SK-N-SH (cell line): ENCODE measurements at regions not wholly inside any gene's neighbourhood (a gene's known extent, or its start where the extent isn't known, plus 50 kb on each side); places are given as distances from the start of the nearest gene placed in this dataset.

Experiments
- CHD2 ChIP-seq: fragments of 150-350 bp; IDR thresholded peaks from 2 replicates; pipeline ENCODE4 v1.6.1; 2018; ENCODE audit warnings: low read length; ENCODE audit not compliant: partially characterized antibody
- EP300 ChIP-seq, 2 experiments: IDR thresholded peaks; 2 replicates each; pipeline versions ENCODE4 v1.4.0 to v1.6.1; 2012; ENCODE audit warnings: borderline replicate concordance in 1 of 2, low read depth in 1 of 2, low read length in 1 of 2
- EZH2phosphoT487 ChIP-seq: fragments of 200-600 bp; sonication (generic); IDR thresholded peaks from 2 replicates; pipeline ENCODE4 v1.6.1; 2017; ENCODE audit warnings: low read depth, mixed run types, mild to moderate bottlenecking, antibody characterized with exemption, moderate library complexity, borderline replicate concordance
- FOSL2 ChIP-seq: IDR thresholded peaks from 2 replicates; pipeline ENCODE4 v1.4.0; 2012; ENCODE audit warnings: low read depth, mild to moderate bottlenecking, moderate library complexity, borderline replicate concordance
- GABPA ChIP-seq: IDR thresholded peaks from 2 replicates; pipeline ENCODE4 v1.4.0; 2012; ENCODE audit warnings: low read depth, mild to moderate bottlenecking
- JUND ChIP-seq: IDR thresholded peaks from 2 replicates; pipeline ENCODE4 v1.4.0; 2012
- POLR2AphosphoS5 ChIP-seq: IDR thresholded peaks from 2 replicates; pipeline ENCODE4 v1.6.1; 2012; ENCODE audit warnings: low read depth, low read length
- RCOR1 ChIP-seq: fragments of 150-350 bp; IDR thresholded peaks from 2 replicates; pipeline ENCODE4 v1.6.1; 2017; ENCODE audit warnings: antibody characterized with exemption, low read length
- SIN3A ChIP-seq: IDR thresholded peaks from 2 replicates; pipeline ENCODE4 v1.6.1; 2012; ENCODE audit warnings: low read depth, mild to moderate bottlenecking, low read length, moderate library complexity, borderline replicate concordance
- SMC3 ChIP-seq: IDR thresholded peaks from 2 replicates; pipeline ENCODE4 v1.6.1; 2012; ENCODE audit warnings: low read depth, low read length, improper control_type of control experiment
- TAF1 ChIP-seq: IDR thresholded peaks from 2 replicates; pipeline ENCODE4 v1.6.1; 2012; ENCODE audit warnings: low read depth, mild to moderate bottlenecking, low read length, moderate library complexity, borderline replicate concordance
- YY1 ChIP-seq: IDR thresholded peaks from 2 replicates; pipeline ENCODE4 v1.4.0; 2012; ENCODE audit warnings: low read depth, mild to moderate bottlenecking
- TF ChIP-seq, protein P1 (sequence below): fragments of 200-600 bp; sonication (generic); IDR thresholded peaks from 2 replicates; pipeline ENCODE4 v1.6.1; 2017; ENCODE audit warnings: antibody characterized with exemption, mild to moderate bottlenecking, moderate library complexity
- TF ChIP-seq, protein P2 (sequence below): fragments of 150-350 bp; IDR thresholded peaks from 2 replicates; pipeline ENCODE4 v1.6.1; 2017; ENCODE audit warnings: antibody characterized with exemption, low read length, low read depth, borderline replicate concordance

DNA sequence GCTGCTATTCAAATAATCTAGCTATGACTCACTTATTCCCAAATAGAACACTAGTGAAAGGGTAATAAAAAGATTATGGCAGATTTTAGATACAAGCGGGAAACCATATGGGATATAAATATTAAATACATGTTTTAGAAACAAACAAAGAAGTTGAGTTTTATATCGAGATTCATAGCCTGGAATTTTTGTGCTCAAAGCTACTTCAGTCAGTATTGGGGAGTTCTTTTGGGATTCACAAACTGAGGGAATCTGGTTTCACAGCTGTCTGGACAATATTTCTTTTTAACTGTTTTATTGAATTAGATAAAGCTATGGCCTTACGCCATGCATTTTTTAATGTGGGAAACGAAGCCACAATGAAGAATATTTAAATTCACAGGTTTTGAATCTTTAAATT, 257.1 kb upstream of the PCDH20 start:
- TF ChIP-seq TAF1 = no peak
- no peak for TF ChIP-seq GABPA
- no peak for TF ChIP-seq EZH2phosphoT487
- TF ChIP-seq, protein P1, sequence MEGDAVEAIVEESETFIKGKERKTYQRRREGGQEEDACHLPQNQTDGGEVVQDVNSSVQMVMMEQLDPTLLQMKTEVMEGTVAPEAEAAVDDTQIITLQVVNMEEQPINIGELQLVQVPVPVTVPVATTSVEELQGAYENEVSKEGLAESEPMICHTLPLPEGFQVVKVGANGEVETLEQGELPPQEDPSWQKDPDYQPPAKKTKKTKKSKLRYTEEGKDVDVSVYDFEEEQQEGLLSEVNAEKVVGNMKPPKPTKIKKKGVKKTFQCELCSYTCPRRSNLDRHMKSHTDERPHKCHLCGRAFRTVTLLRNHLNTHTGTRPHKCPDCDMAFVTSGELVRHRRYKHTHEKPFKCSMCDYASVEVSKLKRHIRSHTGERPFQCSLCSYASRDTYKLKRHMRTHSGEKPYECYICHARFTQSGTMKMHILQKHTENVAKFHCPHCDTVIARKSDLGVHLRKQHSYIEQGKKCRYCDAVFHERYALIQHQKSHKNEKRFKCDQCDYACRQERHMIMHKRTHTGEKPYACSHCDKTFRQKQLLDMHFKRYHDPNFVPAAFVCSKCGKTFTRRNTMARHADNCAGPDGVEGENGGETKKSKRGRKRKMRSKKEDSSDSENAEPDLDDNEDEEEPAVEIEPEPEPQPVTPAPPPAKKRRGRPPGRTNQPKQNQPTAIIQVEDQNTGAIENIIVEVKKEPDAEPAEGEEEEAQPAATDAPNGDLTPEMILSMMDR = no peak
- TF ChIP-seq FOSL2 = no peak
- TF ChIP-seq JUND = no peak
- TF ChIP-seq RCOR1 = no peak
- no peak for TF ChIP-seq EP300 (IDR thresholded peaks at IDR 0.05; ENCODE audit: borderline replicate concordance in 1 of 2, low read depth in 1 of 2, low read length in 1 of 2)
- TF ChIP-seq, protein P2, sequence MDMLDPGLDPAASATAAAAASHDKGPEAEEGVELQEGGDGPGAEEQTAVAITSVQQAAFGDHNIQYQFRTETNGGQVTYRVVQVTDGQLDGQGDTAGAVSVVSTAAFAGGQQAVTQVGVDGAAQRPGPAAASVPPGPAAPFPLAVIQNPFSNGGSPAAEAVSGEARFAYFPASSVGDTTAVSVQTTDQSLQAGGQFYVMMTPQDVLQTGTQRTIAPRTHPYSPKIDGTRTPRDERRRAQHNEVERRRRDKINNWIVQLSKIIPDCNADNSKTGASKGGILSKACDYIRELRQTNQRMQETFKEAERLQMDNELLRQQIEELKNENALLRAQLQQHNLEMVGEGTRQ = no peak
- no peak for TF ChIP-seq SIN3A
- no peak for TF ChIP-seq YY1
- TF ChIP-seq SMC3 = no peak
- no peak for TF ChIP-seq CHD2
- TF ChIP-seq POLR2AphosphoS5 = no peak
